ENCODE measurements at regions not wholly inside any gene's neighbourhood (a gene's known extent, or its start where the extent isn't known, plus 50 kb on each side); places are given as distances from the start of the nearest gene placed in this dataset.

DNA sequence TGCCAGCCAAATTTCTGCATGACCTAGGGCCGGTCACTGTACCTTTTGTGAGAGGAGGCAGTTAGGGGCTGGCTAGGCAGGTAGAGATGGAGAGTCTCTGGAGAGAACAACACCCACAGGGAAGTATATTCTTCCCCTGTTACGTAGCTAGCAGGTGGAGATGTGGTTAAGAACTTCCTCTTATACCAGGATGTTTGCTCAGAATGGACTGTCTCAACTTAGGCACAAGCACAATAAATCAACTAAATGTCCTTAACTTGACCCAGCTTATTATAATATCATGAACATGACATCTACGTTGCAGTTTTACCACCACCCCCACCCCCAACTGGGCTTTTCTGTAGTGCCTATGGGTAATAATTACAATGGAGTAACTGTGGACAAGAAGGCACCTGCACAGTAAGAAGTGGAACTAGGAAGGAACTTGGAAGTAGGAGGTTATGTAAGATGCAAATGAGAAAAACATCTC is 60.7 kb upstream of the MPEG1 start:
- TF ChIP-seq, protein P1, sequence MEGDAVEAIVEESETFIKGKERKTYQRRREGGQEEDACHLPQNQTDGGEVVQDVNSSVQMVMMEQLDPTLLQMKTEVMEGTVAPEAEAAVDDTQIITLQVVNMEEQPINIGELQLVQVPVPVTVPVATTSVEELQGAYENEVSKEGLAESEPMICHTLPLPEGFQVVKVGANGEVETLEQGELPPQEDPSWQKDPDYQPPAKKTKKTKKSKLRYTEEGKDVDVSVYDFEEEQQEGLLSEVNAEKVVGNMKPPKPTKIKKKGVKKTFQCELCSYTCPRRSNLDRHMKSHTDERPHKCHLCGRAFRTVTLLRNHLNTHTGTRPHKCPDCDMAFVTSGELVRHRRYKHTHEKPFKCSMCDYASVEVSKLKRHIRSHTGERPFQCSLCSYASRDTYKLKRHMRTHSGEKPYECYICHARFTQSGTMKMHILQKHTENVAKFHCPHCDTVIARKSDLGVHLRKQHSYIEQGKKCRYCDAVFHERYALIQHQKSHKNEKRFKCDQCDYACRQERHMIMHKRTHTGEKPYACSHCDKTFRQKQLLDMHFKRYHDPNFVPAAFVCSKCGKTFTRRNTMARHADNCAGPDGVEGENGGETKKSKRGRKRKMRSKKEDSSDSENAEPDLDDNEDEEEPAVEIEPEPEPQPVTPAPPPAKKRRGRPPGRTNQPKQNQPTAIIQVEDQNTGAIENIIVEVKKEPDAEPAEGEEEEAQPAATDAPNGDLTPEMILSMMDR (IDR thresholded peaks at IDR 0.05; ENCODE audit: insufficient read depth, low read length, poor library complexity, severe bottlenecking) = no peak
- Histone ChIP-seq H3K27me3 (ENCODE audit: control insufficient read depth, insufficient read depth, low read length) (no peaks in the 10 kb centered on the region), H3K4me3 (ENCODE audit: low read depth, low read length) (no peak overlapping the region), H3K36me3 (ENCODE audit: control insufficient read depth, insufficient read depth, low read length) (no peaks in the 10 kb centered on the region)
- no peak for DNase-seq (ENCODE audit: low read depth)

GRCh38 chr11:59272771-59273372 is 60.1 kb upstream of the MPEG1 start:
- no peaks in the 10 kb centered on the region for H3K27me3 ChIP-seq (ENCODE audit: control insufficient read depth, insufficient read depth, low read length)
- TF ChIP-seq, protein P1 (IDR thresholded peaks at IDR 0.05; ENCODE audit: insufficient read depth, low read length, poor library complexity, severe bottlenecking) = no peak
- no peak overlapping the region for H3K4me3 ChIP-seq (ENCODE audit: low read depth, low read length)
- H3K36me3 ChIP-seq (ENCODE audit: control insufficient read depth, insufficient read depth, low read length) = no peaks in the 10 kb centered on the region
- DNase-seq (ENCODE audit: low read depth) = no peak

- no peak overlapping the region for H3K4me3 ChIP-seq (ENCODE audit: low read depth, low read length)
- no peak for DNase-seq (ENCODE audit: low read depth)
- H3K27me3 ChIP-seq (ENCODE audit: control insufficient read depth, insufficient read depth, low read length) = no peaks in the 10 kb centered on the region
- TF ChIP-seq, protein P1 (IDR thresholded peaks at IDR 0.05; ENCODE audit: insufficient read depth, low read length, poor library complexity, severe bottlenecking) = no peak
- H3K36me3 ChIP-seq (ENCODE audit: control insufficient read depth, insufficient read depth, low read length) = no peaks in the 10 kb centered on the region
Measured at GRCh38 chr11:59271811-59272327, 59.1 kb upstream of the MPEG1 start.

GRCh38 chr11:59271247-59271755 is 58.6 kb upstream of the MPEG1 start:
- no peak for DNase-seq (ENCODE audit: low read depth)
- TF ChIP-seq, protein P1 (IDR thresholded peaks at IDR 0.05; ENCODE audit: insufficient read depth, low read length, poor library complexity, severe bottlenecking) = no peak
- H3K4me3 ChIP-seq (ENCODE audit: low read depth, low read length) = no peak overlapping the region
- H3K27me3 ChIP-seq (ENCODE audit: control insufficient read depth, insufficient read depth, low read length) = no peaks in the 10 kb centered on the region
- H3K36me3 ChIP-seq (ENCODE audit: control insufficient read depth, insufficient read depth, low read length) = no peaks in the 10 kb centered on the region

- Histone ChIP-seq H3K36me3 (ENCODE audit: control insufficient read depth, insufficient read depth, low read length) (no peaks in the 10 kb centered on the region), H3K4me3 (ENCODE audit: low read depth, low read length) (no peak overlapping the region), H3K27me3 (ENCODE audit: control insufficient read depth, insufficient read depth, low read length) (no peaks in the 10 kb centered on the region)
- TF ChIP-seq, protein P1 (IDR thresholded peaks at IDR 0.05; ENCODE audit: insufficient read depth, low read length, poor library complexity, severe bottlenecking) = no peak
- no peak for DNase-seq (ENCODE audit: low read depth)
Measured at GRCh38 chr11:59267736-59268475, 55.2 kb upstream of the MPEG1 start.

Data from kidney epithelial cell (primary cell).